NB4 (cell line): ENCODE measurements at regions not wholly inside any gene's neighbourhood (a gene's known extent, or its start where the extent isn't known, plus 50 kb on each side); places are given as distances from the start of the nearest gene placed in this dataset.

Experiments used
- DNase-seq: peaks from one replicate; pipeline ENCODE4 v3.0.0; 2010; ENCODE audit warnings: low read depth
- H3K4me3 ChIP-seq: one replicate; pipeline ENCODE4 v1.5.1; 2011; ENCODE audit warnings: mild to moderate bottlenecking, low read depth, low read length, moderate library complexity
- MYC ChIP-seq: IDR thresholded peaks from 2 replicates; pipeline ENCODE4 v1.6.1; 2011; ENCODE audit warnings: low read depth, low read length
- POLR2A ChIP-seq: IDR thresholded peaks from 2 replicates; pipeline ENCODE4 v1.6.1; 2011; ENCODE audit warnings: mild to moderate bottlenecking; ENCODE audit not compliant: insufficient read length; ENCODE audit errors: extremely low read depth
- TF ChIP-seq, protein P1 (sequence below): IDR thresholded peaks from one replicate; pipeline ENCODE4 v1.5.1; 2012; ENCODE audit warnings: low read depth, low read length
- TF ChIP-seq, protein P2 (sequence below): IDR thresholded peaks from 2 replicates; pipeline ENCODE4 v1.6.1; 2011; ENCODE audit warnings: low read depth, low read length

DNA sequence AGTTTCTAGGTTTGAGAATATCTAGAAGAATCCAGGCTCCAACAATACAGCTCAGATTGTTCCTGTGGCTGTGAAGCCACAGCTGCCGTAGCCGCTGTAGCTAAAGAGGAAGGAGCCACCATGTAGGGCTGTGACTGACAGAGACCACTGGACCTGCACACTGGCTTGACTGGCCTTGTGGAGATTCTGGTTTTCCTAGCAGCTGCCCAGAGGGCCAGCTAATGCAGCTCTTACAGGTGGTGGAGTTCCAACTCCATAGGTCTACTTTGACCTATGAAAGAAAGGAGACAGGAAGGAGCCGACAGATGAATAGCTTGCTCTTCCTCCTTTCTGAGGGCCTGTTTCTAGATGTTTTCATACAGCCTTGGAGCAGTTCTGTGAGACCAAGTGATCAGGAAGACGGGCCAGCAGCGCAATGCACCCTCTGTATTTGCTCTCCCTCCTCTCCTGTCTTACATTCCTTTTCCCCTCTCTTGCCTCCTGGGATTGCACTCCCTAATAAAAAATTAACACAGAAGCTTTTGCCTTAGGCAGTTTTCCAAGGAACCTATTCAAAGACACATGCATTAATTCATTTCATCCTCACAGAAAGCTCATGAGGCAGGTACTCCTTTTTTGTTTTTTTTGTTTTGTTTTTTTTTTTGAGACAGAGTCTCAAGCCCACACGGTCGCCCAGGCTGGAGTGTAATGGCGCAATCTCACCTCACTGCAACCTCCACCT, 51.8 kb upstream of the MYB start:
- DNase-seq = peak; percentile 26
- TF ChIP-seq POLR2A = no peak
- TF ChIP-seq, protein P1, sequence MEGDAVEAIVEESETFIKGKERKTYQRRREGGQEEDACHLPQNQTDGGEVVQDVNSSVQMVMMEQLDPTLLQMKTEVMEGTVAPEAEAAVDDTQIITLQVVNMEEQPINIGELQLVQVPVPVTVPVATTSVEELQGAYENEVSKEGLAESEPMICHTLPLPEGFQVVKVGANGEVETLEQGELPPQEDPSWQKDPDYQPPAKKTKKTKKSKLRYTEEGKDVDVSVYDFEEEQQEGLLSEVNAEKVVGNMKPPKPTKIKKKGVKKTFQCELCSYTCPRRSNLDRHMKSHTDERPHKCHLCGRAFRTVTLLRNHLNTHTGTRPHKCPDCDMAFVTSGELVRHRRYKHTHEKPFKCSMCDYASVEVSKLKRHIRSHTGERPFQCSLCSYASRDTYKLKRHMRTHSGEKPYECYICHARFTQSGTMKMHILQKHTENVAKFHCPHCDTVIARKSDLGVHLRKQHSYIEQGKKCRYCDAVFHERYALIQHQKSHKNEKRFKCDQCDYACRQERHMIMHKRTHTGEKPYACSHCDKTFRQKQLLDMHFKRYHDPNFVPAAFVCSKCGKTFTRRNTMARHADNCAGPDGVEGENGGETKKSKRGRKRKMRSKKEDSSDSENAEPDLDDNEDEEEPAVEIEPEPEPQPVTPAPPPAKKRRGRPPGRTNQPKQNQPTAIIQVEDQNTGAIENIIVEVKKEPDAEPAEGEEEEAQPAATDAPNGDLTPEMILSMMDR = no peak
- TF ChIP-seq, protein P2, sequence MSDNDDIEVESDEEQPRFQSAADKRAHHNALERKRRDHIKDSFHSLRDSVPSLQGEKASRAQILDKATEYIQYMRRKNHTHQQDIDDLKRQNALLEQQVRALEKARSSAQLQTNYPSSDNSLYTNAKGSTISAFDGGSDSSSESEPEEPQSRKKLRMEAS = no peak
- no peak for TF ChIP-seq MYC

DNA sequence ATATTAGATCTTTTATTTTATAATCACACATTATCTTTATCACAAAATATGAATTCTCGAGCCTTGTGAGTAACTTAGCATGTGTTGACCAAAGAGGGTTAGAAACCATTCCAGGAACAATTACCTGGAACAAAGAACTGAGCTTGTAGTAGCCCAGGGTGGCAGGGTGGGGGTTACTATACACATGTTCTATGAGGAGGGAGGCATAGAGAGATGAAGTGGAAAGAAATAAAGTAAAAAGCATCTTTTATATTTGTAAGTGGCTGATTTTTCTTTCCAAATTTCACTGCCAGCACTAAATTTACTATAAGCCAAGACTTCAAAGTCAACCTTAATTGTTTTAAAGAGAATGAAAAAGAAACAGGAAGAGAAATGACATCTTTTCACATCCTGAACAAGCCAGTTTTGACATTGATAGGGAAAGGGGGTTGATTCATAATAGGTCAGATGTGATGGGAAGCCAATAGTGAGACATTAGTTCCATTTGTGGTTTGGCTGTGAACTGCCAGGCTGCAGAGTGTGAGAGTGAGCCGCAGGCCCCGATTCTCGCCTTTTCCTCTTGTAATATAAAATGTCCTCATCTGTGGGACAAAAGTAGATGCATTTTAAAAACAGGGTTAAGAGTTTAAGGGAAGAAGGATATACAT, 52.7 kb upstream of the MYB start:
- TF ChIP-seq POLR2A = no peak
- DNase-seq = peak; percentile 36
- no peak overlapping the region for H3K4me3 ChIP-seq

More for the DNA sequence above, 51.8 kb upstream of the MYB start:
- H3K4me3 ChIP-seq = no peak overlapping the region

DNA sequence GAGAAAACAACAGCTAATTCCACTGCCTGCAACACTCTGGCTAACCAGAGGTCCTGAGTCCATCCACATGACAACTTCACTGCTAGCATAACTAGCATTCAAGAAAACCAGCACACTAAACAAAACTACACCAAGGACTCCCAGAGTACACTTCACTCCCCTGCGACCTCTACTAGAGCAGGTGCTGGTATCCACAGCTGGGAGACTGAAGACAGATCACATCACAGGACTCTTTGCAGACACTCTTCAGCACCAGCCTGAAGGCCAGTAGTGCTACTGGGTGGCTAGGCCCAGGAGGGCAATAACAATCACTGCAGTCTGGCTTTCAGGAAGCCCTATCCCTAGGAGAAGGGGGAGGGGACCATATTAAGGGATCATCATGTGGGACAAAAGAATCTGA, 54.4 kb upstream of the MYB start:
- no peak for DNase-seq
- H3K4me3 ChIP-seq = no peak overlapping the region
- TF ChIP-seq MYC (no peak), POLR2A (no peak)
- TF ChIP-seq, protein P1 = no peak
- TF ChIP-seq, protein P2 = no peak

DNA sequence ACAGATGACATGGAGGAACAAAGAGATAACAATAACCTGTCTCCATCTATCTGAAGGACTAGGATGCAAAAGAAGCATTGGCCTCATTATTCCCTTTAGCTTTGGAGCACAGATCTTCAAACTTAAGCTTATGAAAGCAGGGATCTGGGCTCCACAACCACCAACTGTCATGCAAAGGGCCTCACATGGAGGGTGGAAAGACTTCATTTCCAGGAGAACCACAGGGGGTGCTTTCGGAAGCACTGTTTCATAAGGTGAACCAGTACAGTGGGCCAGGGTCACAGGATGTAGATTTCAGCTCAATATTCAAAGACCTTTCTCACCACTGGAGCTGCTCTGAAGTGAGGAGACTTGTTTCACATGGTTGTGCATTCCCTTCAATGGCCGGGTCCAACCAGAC, 55.1 kb upstream of the MYB start:
- DNase-seq = no peak
- H3K4me3 ChIP-seq = no peak overlapping the region
- no peak for TF ChIP-seq MYC
- TF ChIP-seq, protein P1 = no peak
- TF ChIP-seq POLR2A = no peak
- TF ChIP-seq, protein P2 = no peak

DNA sequence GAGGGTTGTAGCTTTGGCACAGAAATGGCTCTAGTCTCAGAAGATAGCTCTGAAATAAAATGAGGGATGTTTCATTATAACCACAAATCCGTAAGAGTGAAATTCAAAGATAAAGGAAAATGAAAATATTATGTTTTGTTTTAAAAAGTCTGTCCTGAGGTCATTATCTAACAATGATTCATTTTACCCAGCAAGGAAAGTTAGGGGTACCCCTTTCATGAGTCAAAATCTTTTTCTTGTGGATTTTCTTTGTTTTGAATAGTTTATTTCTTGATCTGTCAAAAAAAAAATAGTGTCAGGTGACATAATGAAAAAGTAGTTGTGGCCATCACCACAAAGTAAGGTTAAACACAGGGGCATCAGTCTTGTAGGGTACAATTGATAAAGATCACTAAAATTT, 59.7 kb upstream of the MYB start:
- H3K4me3 ChIP-seq = no peak overlapping the region
- TF ChIP-seq, protein P2 = no peak
- TF ChIP-seq POLR2A = no peak
- TF ChIP-seq MYC = no peak
- TF ChIP-seq, protein P1 = no peak
- no peak for DNase-seq

DNA sequence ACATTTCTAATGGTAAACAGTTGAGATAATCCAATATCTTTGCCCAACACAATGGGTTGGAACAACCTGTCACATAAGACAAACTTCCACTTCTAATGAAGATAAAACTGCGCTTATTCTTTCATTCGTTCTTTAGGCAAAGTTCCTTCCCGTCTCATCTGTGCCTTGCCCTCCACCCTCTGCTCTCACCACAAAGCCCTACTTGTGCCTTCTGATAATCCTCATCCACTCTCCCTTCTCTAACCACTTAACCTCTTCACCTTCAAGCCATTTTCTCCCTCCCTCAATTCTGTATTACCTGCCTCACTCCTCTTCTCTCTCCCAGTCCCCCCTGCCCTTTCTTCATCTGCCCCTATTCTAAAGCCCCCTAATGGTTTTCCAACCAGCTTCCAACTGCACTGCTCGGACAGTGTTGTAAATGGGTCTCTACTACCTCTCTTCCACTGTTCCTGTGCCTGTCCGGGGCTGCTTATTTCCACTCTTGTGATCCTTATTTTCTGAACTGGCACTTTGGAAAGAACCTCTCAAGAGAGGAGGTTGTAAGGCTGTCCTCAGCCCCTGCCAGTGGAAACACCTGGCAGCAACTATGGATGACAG, 62.9 kb upstream of the MYB start:
- TF ChIP-seq, protein P1 = no peak
- TF ChIP-seq POLR2A = no peak
- TF ChIP-seq, protein P2 = no peak
- no peak for TF ChIP-seq MYC
- H3K4me3 ChIP-seq = no peak overlapping the region
- no peak for DNase-seq
